ENCODE measurements at regions not wholly inside any gene's neighbourhood (a gene's known extent, or its start where the extent isn't known, plus 50 kb on each side); places are given as distances from the start of the nearest gene placed in this dataset.

DNA sequence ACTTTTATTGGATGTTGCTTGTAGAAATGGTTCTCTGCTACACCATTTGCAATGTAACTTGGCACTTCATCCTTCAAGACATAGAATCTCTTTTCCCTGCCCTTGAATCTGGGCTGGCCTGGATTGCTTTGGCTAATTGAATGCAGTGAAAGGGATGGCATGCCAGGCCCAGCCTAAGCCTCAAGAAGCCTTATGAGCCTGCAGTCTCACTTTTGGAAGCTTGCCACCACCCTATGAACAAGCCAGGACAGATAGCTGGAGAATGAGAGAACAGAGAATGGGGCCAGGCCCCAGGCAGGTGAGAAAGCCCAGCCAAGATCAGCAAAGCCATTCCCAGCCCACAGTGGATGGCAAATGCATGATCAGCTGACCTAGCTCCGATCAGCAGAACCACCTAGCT, 117.0 kb upstream of the ADRA1D start:
- no peak for DNase-seq
- H3K27ac ChIP-seq, result no peak overlapping the region
- no peak overlapping the region for H3K4me3 ChIP-seq (ENCODE audit: low read depth, low read length)
- H3K27me3 ChIP-seq (ENCODE audit: insufficient read depth, low read depth, severe bottlenecking), result no peaks in the 10 kb centered on the region
- H3K36me3 ChIP-seq, result no peaks in the 10 kb centered on the region
- TF ChIP-seq, protein P1, sequence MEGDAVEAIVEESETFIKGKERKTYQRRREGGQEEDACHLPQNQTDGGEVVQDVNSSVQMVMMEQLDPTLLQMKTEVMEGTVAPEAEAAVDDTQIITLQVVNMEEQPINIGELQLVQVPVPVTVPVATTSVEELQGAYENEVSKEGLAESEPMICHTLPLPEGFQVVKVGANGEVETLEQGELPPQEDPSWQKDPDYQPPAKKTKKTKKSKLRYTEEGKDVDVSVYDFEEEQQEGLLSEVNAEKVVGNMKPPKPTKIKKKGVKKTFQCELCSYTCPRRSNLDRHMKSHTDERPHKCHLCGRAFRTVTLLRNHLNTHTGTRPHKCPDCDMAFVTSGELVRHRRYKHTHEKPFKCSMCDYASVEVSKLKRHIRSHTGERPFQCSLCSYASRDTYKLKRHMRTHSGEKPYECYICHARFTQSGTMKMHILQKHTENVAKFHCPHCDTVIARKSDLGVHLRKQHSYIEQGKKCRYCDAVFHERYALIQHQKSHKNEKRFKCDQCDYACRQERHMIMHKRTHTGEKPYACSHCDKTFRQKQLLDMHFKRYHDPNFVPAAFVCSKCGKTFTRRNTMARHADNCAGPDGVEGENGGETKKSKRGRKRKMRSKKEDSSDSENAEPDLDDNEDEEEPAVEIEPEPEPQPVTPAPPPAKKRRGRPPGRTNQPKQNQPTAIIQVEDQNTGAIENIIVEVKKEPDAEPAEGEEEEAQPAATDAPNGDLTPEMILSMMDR (IDR thresholded peaks at IDR 0.05; ENCODE audit: low read depth, low read length), result no peak
- H3K9me3 ChIP-seq (ENCODE audit: severe bottlenecking), result no peaks in the 10 kb centered on the region

DNA sequence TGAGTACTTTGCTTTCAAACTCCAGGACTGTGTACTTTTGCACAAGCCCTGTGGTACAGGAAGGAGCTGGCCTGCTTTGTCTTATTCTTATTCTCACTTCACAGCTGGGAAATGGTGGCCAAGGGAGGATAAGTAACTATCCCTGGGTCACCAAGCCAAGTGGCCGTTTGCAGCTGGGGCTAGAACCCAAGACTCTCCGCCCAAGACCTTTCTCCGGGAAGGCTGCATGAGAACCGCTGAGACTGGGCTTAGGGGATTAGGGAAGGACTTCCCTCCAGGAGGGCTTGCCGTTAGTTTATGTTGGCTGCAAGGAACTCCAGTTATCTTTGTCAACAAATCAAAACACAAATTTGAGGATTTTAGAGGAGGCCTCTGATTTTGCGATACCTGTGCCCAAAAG, 109.5 kb upstream of the ADRA1D start:
- Histone ChIP-seq H3K27ac (no peak overlapping the region), H3K36me3 (no peaks in the 10 kb centered on the region), H3K9me3 (ENCODE audit: severe bottlenecking) (no peaks in the 10 kb centered on the region), H3K27me3 (ENCODE audit: insufficient read depth, low read depth, severe bottlenecking) (no peaks in the 10 kb centered on the region), H3K4me3 (ENCODE audit: low read depth, low read length) (no peak overlapping the region)
- TF ChIP-seq, protein P1 (IDR thresholded peaks at IDR 0.05; ENCODE audit: low read depth, low read length), result no peak
- DNase-seq, result no peak

DNA sequence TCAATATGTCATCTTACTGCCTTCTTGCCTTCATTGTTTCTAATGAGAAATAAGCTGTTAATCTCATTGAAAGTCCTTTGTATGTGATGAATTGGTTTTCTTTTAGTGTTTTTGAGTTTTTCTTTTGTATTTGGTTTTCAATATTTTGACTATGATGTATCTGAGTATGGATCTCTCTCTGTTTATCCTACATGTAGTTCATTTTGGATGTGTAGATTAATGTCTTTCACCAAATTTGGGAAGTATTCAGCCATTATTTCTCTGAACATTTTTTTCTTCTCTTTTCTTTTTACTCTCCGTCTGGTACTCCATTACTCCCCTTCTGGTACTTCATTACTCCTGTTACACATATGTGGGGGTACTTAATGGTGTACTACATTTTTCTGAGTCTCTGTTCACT, 103.3 kb upstream of the ADRA1D start:
- Histone ChIP-seq H3K4me3 (ENCODE audit: low read depth, low read length) (no peak overlapping the region), H3K27me3 (ENCODE audit: insufficient read depth, low read depth, severe bottlenecking) (no peaks in the 10 kb centered on the region), H3K36me3 (no peaks in the 10 kb centered on the region), H3K27ac (no peak overlapping the region), H3K9me3 (ENCODE audit: severe bottlenecking) (no peaks in the 10 kb centered on the region)
- TF ChIP-seq, protein P1 (IDR thresholded peaks at IDR 0.05; ENCODE audit: low read depth, low read length), result no peak
- no peak for DNase-seq

DNA sequence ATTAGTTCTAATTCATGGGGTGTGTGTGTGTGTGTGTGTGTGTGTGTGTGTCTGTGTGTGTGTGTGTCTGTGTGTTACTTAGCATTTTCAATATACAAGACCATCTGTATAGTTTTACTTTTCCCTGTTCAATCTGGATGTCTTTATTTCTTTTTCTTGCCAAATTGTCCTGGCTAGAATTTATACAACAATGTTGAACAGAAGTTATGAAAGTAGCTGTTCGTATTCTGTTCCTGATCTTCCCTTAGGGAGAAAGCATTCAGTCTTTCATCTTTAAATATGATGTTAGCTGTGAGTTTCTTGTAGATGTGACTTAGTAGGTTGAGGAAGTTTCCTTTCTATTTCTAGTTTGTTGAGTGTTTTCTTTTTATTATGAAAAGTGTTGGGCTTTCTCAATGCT, 101.0 kb upstream of the ADRA1D start:
- TF ChIP-seq, protein P1 (IDR thresholded peaks at IDR 0.05; ENCODE audit: low read depth, low read length), result no peak
- Histone ChIP-seq H3K27ac (no peak overlapping the region), H3K9me3 (ENCODE audit: severe bottlenecking) (no peaks in the 10 kb centered on the region), H3K27me3 (ENCODE audit: insufficient read depth, low read depth, severe bottlenecking) (no peaks in the 10 kb centered on the region), H3K4me3 (ENCODE audit: low read depth, low read length) (no peak overlapping the region), H3K36me3 (no peaks in the 10 kb centered on the region)
- no peak for DNase-seq

DNA sequence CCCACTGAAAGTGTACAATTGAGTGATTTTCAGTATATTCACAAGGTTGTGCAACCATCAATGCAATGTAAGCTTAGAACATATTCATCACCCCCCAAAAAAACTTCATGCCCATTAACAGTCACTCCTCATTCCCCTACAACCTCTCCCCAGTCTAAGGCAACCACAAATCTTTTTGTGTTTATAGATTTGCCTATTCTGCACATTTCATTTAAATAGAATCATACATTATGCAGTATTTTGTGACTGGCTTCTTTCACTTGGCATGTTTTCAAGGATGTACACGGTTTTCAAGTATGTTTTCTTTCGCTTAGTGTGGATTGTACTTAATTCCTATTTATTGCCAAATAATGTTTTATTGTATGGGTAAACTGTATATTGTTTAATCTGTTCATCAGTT, 95.6 kb upstream of the ADRA1D start:
- Histone ChIP-seq H3K9me3 (ENCODE audit: severe bottlenecking) (no peaks in the 10 kb centered on the region), H3K27ac (no peak overlapping the region), H3K36me3 (no peaks in the 10 kb centered on the region), H3K4me3 (ENCODE audit: low read depth, low read length) (no peak overlapping the region), H3K27me3 (ENCODE audit: insufficient read depth, low read depth, severe bottlenecking) (no peaks in the 10 kb centered on the region)
- TF ChIP-seq, protein P1 (IDR thresholded peaks at IDR 0.05; ENCODE audit: low read depth, low read length), result no peak
- no peak for DNase-seq

DNA sequence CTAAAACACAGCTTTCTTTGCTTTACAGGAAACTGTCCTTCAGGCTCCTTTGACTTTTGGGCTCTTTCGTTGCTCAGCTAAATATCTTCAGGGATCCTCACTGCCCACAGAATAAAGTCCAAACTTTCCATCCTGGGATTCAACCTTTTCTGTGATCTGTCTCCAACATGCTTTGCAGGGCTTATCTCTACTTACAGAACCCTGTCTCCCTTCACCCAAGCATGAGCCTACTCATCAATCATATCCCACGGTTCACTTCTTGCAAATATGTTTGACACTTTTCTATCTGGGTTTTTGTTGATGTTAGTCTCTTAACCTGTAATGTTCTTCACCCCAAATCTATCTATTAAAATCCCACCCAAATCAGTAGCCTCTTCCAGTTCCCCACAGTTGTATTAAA, 93.5 kb upstream of the ADRA1D start:
- Histone ChIP-seq H3K9me3 (ENCODE audit: severe bottlenecking) (no peaks in the 10 kb centered on the region), H3K36me3 (no peaks in the 10 kb centered on the region), H3K27me3 (ENCODE audit: insufficient read depth, low read depth, severe bottlenecking) (no peaks in the 10 kb centered on the region), H3K4me3 (ENCODE audit: low read depth, low read length) (no peak overlapping the region), H3K27ac (no peak overlapping the region)
- DNase-seq, result no peak
- TF ChIP-seq, protein P1 (IDR thresholded peaks at IDR 0.05; ENCODE audit: low read depth, low read length), result no peak

Data from WERI-Rb-1 (cell line).